ENCODE measurements at regions not wholly inside any gene's neighbourhood (a gene's known extent, or its start where the extent isn't known, plus 50 kb on each side); places are given as distances from the start of the nearest gene placed in this dataset.

- no peak for TF ChIP-seq BCL3 (IDR thresholded peaks at IDR 0.05)
- TF ChIP-seq HOXB13 (CRISPR knock-in tag; IDR thresholded peaks at IDR 0.05; ENCODE audit: low read depth), result no peak
- TF ChIP-seq HDAC2 (IDR thresholded peaks at IDR 0.05), result no peak
- TF ChIP-seq USF2 (IDR thresholded peaks at IDR 0.05), result no peak
- H3K4me1 ChIP-seq, result no peaks in the 10 kb centered on the region
- no peak overlapping the region for H3K4me3 ChIP-seq
- FAIRE-seq (no peak), DNase-seq (ENCODE audit: low read depth in 1 of 2, low spot score in 1 of 2) (no peak), ATAC-seq (no peak)
- no peak overlapping the region for H3K4me2 ChIP-seq
- POLR2A ChIA-PET, result no interaction called here
- H3K27ac ChIP-seq, result no peak overlapping the region
- H3K9me3 ChIP-seq, result no peaks in the 10 kb centered on the region
- CTCF ChIA-PET, result interaction anchor here (0.6 to 1.7 kb wide), 2 partner anchors 40 to 214 kb away, joined by 4 to 6 read pairs; no protein-coding TSS in a partner anchor
- 11% methylated on average over 1 of the region's 1 CpG for WGBS (ENCODE audit: missing lambda C conversion rate)
Measured at GRCh38 chr2:118641711-118642110, 205.7 kb downstream of the EN1 start.

GRCh38 chr2:118639371-118639770 is 208.1 kb downstream of the EN1 start:
- ATAC-seq (no peak), FAIRE-seq (no peak), DNase-seq (ENCODE audit: low read depth in 1 of 2, low spot score in 1 of 2) (no peak)
- H3K9me3 ChIP-seq, result no peaks in the 10 kb centered on the region
- POLR2A ChIA-PET, result no interaction called here
- H3K27ac ChIP-seq, result no peak overlapping the region
- H3K4me2 ChIP-seq, result no peak overlapping the region
- TF ChIP-seq HES2 (IDR thresholded peaks at IDR 0.05), result no peak
- no peak for TF ChIP-seq SMC3 (IDR thresholded peaks at IDR 0.05)
- no peak for TF ChIP-seq FOSL2 (IDR thresholded peaks at IDR 0.05)
- TF ChIP-seq FOSL2 (CRISPR knock-in tag; IDR thresholded peaks at IDR 0.05), result no peak
- TF ChIP-seq CHD2 (IDR thresholded peaks at IDR 0.05; ENCODE audit: low read length, partially characterized antibody), result no peak
- no peak overlapping the region for H3K4me3 ChIP-seq
- no peaks in the 10 kb centered on the region for H3K4me1 ChIP-seq
- CTCF ChIA-PET, result no interaction called here
- WGBS (ENCODE audit: missing lambda C conversion rate), result 46% methylated on average over 2 of the region's 2 CpGs

- no peak overlapping the region for H3K4me2 ChIP-seq
- H3K4me1 ChIP-seq, result no peaks in the 10 kb centered on the region
- H3K9me3 ChIP-seq, result no peaks in the 10 kb centered on the region
- ATAC-seq (no peak), FAIRE-seq (no peak), DNase-seq (ENCODE audit: low read depth in 1 of 2, low spot score in 1 of 2) (no peak)
- CTCF ChIA-PET, result no interaction called here
- POLR2A ChIA-PET, result no interaction called here
- no peak for TF ChIP-seq ZNF302 (CRISPR knock-in tag; IDR thresholded peaks at IDR 0.05)
- TF ChIP-seq MAZ (IDR thresholded peaks at IDR 0.05; ENCODE audit: borderline replicate concordance, low read depth, low read length), result no peak
- no peak for TF ChIP-seq RFX5 (IDR thresholded peaks at IDR 0.05)
- no peak for TF ChIP-seq FOSL2 (IDR thresholded peaks at IDR 0.05)
- no peak for TF ChIP-seq FOSL2 (CRISPR knock-in tag; IDR thresholded peaks at IDR 0.05)
- TF ChIP-seq CHD4 (IDR thresholded peaks at IDR 0.05; ENCODE audit: borderline replicate concordance), result no peak
- no peak for TF ChIP-seq HES2 (IDR thresholded peaks at IDR 0.05)
- no peak for TF ChIP-seq POLR2AphosphoS2 (conservative IDR thresholded peaks at IDR 0.05; ENCODE audit: low read length)
- no peak for TF ChIP-seq HOXA7 (CRISPR knock-in tag; IDR thresholded peaks at IDR 0.05)
- TF ChIP-seq ESRRA (IDR thresholded peaks at IDR 0.05; ENCODE audit: borderline replicate concordance, low read length), result no peak
- TF ChIP-seq EP300 (IDR thresholded peaks at IDR 0.05), result no peak
- no peak for TF ChIP-seq RARB (CRISPR knock-in tag; IDR thresholded peaks at IDR 0.05)
- no peak for TF ChIP-seq CHD2 (IDR thresholded peaks at IDR 0.05; ENCODE audit: low read length, partially characterized antibody)
- no peak for TF ChIP-seq RCOR1 (IDR thresholded peaks at IDR 0.05; ENCODE audit: low read depth, low read length)
- no peak for TF ChIP-seq SMC3 (IDR thresholded peaks at IDR 0.05)
- TF ChIP-seq USF2 (IDR thresholded peaks at IDR 0.05), result no peak
- TF ChIP-seq PHF8 (IDR thresholded peaks at IDR 0.05; ENCODE audit: borderline replicate concordance, low read depth), result no peak
- H3K27ac ChIP-seq, result no peak overlapping the region
- WGBS (ENCODE audit: missing lambda C conversion rate), result 14% methylated on average over 5 of the region's 5 CpGs
- H3K4me3 ChIP-seq, result no peak overlapping the region
Measured at GRCh38 chr2:118638453-118638852, 209.0 kb downstream of the EN1 start.
